ENCODE measurements at regions not wholly inside any gene's neighbourhood (a gene's known extent, or its start where the extent isn't known, plus 50 kb on each side); places are given as distances from the start of the nearest gene placed in this dataset.

DNA sequence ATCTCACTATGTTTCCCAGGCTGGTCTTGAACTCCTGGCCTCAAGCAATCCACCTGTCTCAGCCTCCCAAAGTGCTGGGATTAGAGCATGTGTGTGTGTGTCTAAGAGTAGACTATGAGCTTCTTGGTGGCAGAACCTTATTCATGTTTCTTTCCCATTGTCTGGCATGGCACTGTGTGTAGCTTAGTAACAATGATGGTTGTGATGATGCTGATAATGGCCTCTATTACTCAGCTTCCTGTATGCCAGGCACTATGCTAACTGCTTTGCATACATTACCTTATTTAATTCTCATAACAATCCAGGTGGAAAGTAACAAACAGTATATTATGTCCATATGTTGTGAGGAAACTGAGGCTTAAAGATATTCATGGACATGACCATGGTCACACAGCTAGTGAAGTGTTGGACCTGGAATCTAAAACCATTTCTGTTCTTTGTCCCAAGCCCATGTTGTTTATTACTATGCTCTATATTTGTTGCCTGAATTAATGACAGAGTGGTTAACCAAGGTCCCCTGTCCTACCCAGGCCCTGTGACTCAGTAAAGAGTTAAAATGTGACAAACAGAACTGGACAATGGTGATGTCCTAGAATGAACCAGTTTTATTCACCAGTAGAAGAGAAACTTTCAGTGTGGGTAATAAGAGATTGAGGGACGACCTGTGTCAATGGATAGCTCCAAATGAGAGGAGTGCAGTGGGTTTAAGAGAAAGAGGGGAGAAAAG lies 109.6 kb downstream of the KLF5 start:
- Histone ChIP-seq H2BK20ac (ENCODE audit: low read depth, low read length) (peak overlapping the region; percentile 74; the same call in 1 of the 2 replicates), H3K9me1 (ENCODE audit: insufficient read depth, low read length) (peaks cover 8% of the 10 kb centered on the region), H4K5ac (ENCODE audit: low read depth, low read length) (no peak overlapping the region), H3K4me1 (ENCODE audit: control insufficient read depth, insufficient read depth, low read length) (peaks cover 11% of the 10 kb centered on the region), H3K9me3 (ENCODE audit: control insufficient read depth, insufficient read depth, low read length) (no peaks in the 10 kb centered on the region), H3K4ac (ENCODE audit: low read depth, low read length) (peak overlapping the region; percentile 67; the same call in 1 of the 2 replicates), H3K4me2 (ENCODE audit: low read depth, low read length) (no peak overlapping the region), H3K27ac (ENCODE audit: insufficient read depth, low read length) (no peak overlapping the region), H3K18ac (ENCODE audit: low read depth, low read length) (peak overlapping the region; percentile 25; the same call in 1 of the 2 replicates), H3K56ac (ENCODE audit: extremely low read depth, insufficient read depth, low read length) (no peak overlapping the region; the same call in 1 of the 2 replicates), H3K36me3 (ENCODE audit: control insufficient read depth, insufficient read depth, low read length) (no peaks in the 10 kb centered on the region), H2AK9ac (replicated peaks; ENCODE audit: low read depth, low read length, poor library complexity) (no peak overlapping the region), H4K91ac (ENCODE audit: insufficient read depth, low read depth, low read length) (peak overlapping the region; percentile 66), H3K23ac (ENCODE audit: low read depth, low read length) (no peak overlapping the region), H3K27me3 (ENCODE audit: control insufficient read depth, insufficient read depth, low read length) (no peaks in the 10 kb centered on the region), H3K14ac (replicated peaks; ENCODE audit: low read depth, low read length) (peak overlapping the region; percentile 80), H2BK120ac (ENCODE audit: low read depth, low read length) (peak overlapping the region; percentile 89), H2AK5ac (ENCODE audit: low read depth, low read length) (peak overlapping the region; percentile 73; the same call in 1 of the 2 replicates), H2BK15ac (ENCODE audit: low read depth, low read length) (peak overlapping the region; percentile 68; the same call in 2 of the 3 replicates), H2AFZ (replicated peaks; ENCODE audit: low read length, poor library complexity) (no peak overlapping the region), H3K4me3 (ENCODE audit: insufficient read depth, low read depth, low read length) (no peak overlapping the region), H2BK5ac (ENCODE audit: low read depth, low read length, poor library complexity, severe bottlenecking) (peak overlapping the region; percentile 35), H4K20me1 (ENCODE audit: insufficient read depth, low read length) (no peaks in the 10 kb centered on the region), H4K8ac (ENCODE audit: low read depth in 2 of 2, low read length in 2 of 2) (peak overlapping the region in 1 of 2 experiments; percentile 63; a peak in 2 of 4 replicates), H3K79me1 (ENCODE audit: low read depth in 1 of 2, low read length in 2 of 2) (no peaks in the 10 kb centered on the region), H3K9ac (ENCODE audit: low read depth, low read length) (no peak overlapping the region)
- in situ Hi-C loops (cut with MboI; ENCODE audit: low sequenced_read_pairs) (no loop called here), intact Hi-C loops (cut with micrococcal nuclease) (no loop called here), dilution Hi-C loops (cut with HindIII; ENCODE audit: low sequenced_read_pairs, unreplicated experiment) (no loop called here)
- TF ChIP-seq RCOR1 (IDR thresholded peaks at IDR 0.05; ENCODE audit: insufficient replicate concordance, low read length): no peak
- no peak for TF ChIP-seq MXI1 (IDR thresholded peaks at IDR 0.05; ENCODE audit: borderline replicate concordance, low read depth, low read length)
- TF ChIP-seq BHLHE40 (IDR thresholded peaks at IDR 0.05; ENCODE audit: low read depth, low read length): no peak
- TF ChIP-seq, protein P1, sequence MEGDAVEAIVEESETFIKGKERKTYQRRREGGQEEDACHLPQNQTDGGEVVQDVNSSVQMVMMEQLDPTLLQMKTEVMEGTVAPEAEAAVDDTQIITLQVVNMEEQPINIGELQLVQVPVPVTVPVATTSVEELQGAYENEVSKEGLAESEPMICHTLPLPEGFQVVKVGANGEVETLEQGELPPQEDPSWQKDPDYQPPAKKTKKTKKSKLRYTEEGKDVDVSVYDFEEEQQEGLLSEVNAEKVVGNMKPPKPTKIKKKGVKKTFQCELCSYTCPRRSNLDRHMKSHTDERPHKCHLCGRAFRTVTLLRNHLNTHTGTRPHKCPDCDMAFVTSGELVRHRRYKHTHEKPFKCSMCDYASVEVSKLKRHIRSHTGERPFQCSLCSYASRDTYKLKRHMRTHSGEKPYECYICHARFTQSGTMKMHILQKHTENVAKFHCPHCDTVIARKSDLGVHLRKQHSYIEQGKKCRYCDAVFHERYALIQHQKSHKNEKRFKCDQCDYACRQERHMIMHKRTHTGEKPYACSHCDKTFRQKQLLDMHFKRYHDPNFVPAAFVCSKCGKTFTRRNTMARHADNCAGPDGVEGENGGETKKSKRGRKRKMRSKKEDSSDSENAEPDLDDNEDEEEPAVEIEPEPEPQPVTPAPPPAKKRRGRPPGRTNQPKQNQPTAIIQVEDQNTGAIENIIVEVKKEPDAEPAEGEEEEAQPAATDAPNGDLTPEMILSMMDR (conservative IDR thresholded peaks at IDR 0.05; ENCODE audit: low read depth, low read length): no peak
- no peak for TF ChIP-seq NFE2L2 (IDR thresholded peaks at IDR 0.05; ENCODE audit: low read depth, low read length)
- ATAC-seq (ENCODE audit: low read depth): peak; percentile 15; the same call in 1 of the 2 replicates
- no TSS peak for BruUV-seq (replicated peaks)
- CTCF ChIA-PET: interaction anchor here (0.6 to 0.7 kb wide), 4 partner anchors 9 to 532 kb away, joined by 3 to 4 read pairs (median 4); no protein-coding TSS in a partner anchor
- peak; percentile 45 for DNase-seq
- no CpG with 5 or more reads among the region's 1 CpG for WGBS, 2 experiments (ENCODE audit: extremely low coverage in 2 of 2, insufficient read length in 1 of 2)
- POLR2A ChIA-PET (ENCODE audit: unreplicated experiment): no interaction called here
